GM12864 (cell line): ENCODE measurements at regions not wholly inside any gene's neighbourhood (a gene's known extent, or its start where the extent isn't known, plus 50 kb on each side); places are given as distances from the start of the nearest gene placed in this dataset.

ENCODE experiments used
- DNase-seq: peaks from one replicate; pipeline ENCODE4 v3.0.0-alpha.2; 2011; ENCODE audit warnings: low read depth
- H3K4me3 ChIP-seq: 2 replicates; pipeline ENCODE4 v1.5.1; 2011; ENCODE audit warnings: mild to moderate bottlenecking, low read depth, low read length, control low read depth
- TF ChIP-seq, protein P1 (sequence below): IDR thresholded peaks from 2 replicates; pipeline ENCODE4 v1.5.1; 2011; ENCODE audit warnings: low read depth, mild to moderate bottlenecking, moderate library complexity, low read length, control low read depth, inconsistent platforms; ENCODE audit errors: missing control alignments

DNA sequence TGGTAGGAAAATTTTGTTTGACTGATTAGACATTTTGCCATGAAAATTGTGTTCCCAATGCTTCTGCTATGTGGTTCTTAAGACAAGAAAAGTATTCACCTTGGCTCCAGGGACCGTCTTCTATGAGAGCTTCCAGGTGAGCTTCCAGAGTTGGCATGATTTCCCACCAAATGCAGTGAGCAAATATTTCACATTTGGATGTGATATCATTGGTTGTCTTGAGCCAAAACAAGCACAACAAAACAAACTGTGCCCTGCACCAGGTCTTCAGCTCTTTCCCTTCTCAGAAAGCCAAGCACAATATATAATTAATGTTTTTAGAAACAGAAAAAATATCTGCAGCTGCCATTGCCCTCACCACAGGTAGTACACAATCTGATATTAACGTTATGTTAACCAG is 1009.0 kb downstream of the PLA2G4A start:
- no peak for DNase-seq
- TF ChIP-seq, protein P1, sequence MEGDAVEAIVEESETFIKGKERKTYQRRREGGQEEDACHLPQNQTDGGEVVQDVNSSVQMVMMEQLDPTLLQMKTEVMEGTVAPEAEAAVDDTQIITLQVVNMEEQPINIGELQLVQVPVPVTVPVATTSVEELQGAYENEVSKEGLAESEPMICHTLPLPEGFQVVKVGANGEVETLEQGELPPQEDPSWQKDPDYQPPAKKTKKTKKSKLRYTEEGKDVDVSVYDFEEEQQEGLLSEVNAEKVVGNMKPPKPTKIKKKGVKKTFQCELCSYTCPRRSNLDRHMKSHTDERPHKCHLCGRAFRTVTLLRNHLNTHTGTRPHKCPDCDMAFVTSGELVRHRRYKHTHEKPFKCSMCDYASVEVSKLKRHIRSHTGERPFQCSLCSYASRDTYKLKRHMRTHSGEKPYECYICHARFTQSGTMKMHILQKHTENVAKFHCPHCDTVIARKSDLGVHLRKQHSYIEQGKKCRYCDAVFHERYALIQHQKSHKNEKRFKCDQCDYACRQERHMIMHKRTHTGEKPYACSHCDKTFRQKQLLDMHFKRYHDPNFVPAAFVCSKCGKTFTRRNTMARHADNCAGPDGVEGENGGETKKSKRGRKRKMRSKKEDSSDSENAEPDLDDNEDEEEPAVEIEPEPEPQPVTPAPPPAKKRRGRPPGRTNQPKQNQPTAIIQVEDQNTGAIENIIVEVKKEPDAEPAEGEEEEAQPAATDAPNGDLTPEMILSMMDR, result no peak

DNA sequence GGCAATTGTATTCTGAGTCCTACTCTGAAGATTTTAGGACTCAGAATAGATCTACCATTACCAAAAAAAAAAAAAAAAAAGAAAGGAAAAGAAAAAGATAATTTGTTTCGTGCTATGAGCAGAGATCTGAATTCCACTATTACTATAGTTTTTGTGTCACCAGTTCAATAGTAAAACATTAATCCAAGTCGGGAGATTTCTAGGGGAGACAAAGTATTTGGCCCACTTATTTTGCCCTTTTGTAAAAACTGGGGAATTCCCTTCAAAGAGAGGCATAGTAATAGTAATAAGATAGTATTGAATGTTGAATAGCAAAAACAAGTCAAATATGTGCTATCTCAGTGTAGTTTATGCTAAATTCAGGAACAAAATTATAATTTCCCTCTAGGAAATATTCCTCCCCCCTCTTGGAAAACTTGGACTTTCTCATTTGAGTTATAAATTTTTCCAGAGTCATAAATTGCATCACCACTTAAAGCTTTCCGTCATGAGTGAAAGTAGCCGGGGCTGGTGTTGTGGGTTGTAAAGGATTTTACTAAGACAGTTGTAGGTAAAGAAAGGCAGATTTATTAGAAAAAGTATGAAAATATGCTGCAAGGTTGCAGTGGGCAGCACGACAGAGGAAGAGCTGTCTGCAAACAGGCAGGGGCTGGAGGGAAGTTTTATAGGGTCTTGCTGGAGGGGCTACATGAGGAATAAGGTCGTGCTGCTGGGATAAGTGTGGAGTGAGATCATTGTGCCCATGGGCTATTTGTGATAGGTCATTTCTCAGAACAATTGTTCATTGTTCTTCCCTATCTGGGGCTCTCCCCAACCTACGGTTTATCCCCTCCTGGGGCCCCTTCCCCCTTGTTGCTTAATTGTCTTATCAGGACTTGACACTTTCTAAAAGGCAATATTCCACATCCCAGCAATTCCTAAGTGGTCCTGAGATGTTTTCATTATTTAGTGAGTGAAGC is 1009.9 kb downstream of the PLA2G4A start:
- H3K4me3 ChIP-seq, result no peak overlapping the region
- no peak for DNase-seq
- TF ChIP-seq, protein P1, result no peak

More for the DNA sequence above, 1009.0 kb downstream of the PLA2G4A start:
- H3K4me3 ChIP-seq, result no peak overlapping the region

DNA sequence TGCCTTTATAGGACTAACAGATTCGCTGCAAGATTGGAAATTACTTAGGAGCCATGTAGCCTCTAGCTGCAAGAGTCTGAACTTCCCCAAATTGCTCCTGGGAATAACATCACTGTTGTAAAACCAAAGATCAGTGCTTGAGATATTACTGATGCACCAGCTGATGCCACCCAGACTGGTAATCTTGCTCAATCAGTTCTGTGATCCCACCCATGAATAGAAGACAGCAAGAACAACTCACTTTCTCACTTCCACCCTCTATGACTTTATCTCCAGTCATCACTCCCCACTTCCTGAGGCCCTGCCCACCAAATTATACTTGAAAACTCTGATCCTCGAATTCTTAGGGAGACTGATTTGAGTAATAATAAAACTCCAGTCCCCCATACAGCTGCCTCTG is 1011.1 kb downstream of the PLA2G4A start:
- H3K4me3 ChIP-seq, result no peak overlapping the region
- TF ChIP-seq, protein P1, result no peak
- DNase-seq, result no peak

DNA sequence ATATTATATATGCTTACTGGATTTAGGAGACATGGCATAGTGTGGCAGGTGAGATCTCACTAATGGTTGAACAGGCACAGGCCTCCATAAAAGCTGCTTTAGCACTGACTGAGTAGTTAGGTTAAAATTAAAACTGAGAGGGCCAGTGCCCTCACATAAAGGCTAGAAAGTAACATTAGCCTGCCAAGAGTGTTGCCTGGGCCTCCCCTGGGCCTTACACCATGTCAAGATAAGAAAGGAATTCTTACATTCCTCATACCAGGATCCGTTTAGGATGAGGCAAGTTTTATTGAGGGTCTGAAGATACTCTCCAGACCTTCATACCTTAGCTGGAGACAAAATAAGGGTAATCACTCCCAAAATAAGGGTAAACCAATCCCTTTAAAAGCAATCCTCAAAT is 1011.8 kb downstream of the PLA2G4A start:
- TF ChIP-seq, protein P1, result no peak
- no peak overlapping the region for H3K4me3 ChIP-seq
- no peak for DNase-seq

DNA sequence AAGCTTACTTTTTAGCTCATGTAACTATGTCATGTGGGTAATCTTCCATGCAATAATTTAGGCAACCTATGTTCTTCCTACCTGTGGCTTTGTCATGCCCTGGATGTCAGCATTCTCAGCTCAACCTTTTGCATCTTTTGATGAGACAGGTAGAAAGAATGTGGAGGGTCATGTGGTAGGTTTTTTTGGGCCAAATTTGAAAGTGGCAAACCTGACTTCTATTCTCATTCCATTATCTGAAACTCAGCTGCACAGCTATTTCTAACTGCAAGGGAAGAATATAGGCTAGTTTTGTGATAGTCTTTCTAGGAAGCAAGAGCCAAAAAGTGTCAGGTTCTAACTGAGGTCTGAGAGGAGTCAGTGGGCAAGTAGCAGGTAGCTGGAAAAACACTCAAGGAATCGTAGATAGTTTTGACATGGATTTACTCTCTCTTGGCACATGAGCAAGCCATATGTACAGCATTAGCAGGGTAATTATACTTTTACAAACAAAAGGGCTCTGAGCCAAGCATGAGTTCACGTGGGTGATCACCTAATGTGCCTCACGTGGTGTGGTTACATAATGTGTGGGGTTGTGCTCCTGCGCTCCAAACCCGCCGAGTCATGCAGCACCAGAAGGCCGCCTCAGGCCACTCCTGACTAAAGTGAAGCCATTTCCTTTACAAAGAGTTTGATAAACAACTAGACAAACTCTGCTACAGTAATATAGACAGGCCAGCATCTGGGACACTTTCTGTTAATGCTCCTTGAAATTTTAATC is 1013.8 kb downstream of the PLA2G4A start:
- TF ChIP-seq, protein P1, result no peak
- no peak overlapping the region for H3K4me3 ChIP-seq
- no peak for DNase-seq

DNA sequence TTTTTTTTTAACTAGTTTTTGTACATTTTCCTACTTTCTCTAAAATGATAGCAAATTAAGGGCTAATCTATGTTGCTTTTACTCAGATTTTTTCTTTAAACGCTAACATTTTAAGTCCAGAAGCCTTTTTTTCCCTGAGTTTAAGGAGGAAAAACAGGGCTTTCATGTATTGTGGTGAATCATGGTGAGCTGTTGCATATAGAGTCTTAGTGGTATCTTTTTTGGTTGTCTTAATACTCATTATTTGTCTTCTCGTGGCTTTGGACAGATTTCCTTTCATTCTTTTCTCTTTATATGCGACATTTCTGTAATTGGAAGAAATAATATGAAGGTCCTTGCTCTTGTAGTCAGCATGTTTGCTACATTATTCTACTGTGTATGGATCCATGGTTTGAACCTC is 1015.6 kb downstream of the PLA2G4A start:
- H3K4me3 ChIP-seq, result no peak overlapping the region

More for the DNA sequence above, 1015.6 kb downstream of the PLA2G4A start:
- no peak for DNase-seq
- TF ChIP-seq, protein P1, result no peak
